ENCODE measurements at regions not wholly inside any gene's neighbourhood (a gene's known extent, or its start where the extent isn't known, plus 50 kb on each side); places are given as distances from the start of the nearest gene placed in this dataset.

DNA sequence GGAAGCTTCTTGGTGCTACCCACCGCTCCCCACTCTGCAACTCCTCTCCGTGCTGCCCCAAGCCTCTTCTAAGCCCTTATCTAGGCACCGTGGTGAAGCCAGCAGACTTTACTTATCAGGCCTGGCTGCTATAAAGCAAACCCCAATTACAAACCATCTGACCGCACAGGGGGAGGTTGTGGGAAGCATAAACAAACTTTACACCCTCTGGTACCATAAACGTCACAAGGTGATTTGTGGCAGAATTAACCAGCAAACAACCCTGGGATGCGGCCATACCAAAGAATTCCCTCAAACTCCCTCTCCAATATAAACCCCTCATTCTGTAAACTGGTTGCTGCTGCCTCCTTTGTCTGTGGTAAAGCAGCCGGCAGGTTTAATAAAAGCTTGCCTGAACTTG lies 55.2 kb downstream of the MAGEC2 start:
- Histone ChIP-seq H3K9me3 (ENCODE audit: control insufficient read depth, insufficient read depth, low read depth, low read length) (no peaks in the 10 kb centered on the region), H3K4me3 (ENCODE audit: low read depth in 2 of 2, low read length in 2 of 2) (no peak overlapping the region), H3K27me3 (ENCODE audit: control insufficient read depth, insufficient read depth, low read length) (no peaks in the 10 kb centered on the region), H3K27ac (ENCODE audit: low read length) (no peak overlapping the region), H3K36me3 (ENCODE audit: control insufficient read depth, insufficient read depth, low read length) (no peaks in the 10 kb centered on the region), H3K4me1 (ENCODE audit: control insufficient read depth, insufficient read depth, low read length) (no peaks in the 10 kb centered on the region)
- no peak for DNase-seq (ENCODE audit: low read depth, low spot score)
- ChIA-PET POLR2A (no interaction called here), CTCF (no interaction called here)
- intact Hi-C loops (cut with micrococcal nuclease; ENCODE audit: unreplicated experiment) = no loop called here
- TF ChIP-seq, protein P1, sequence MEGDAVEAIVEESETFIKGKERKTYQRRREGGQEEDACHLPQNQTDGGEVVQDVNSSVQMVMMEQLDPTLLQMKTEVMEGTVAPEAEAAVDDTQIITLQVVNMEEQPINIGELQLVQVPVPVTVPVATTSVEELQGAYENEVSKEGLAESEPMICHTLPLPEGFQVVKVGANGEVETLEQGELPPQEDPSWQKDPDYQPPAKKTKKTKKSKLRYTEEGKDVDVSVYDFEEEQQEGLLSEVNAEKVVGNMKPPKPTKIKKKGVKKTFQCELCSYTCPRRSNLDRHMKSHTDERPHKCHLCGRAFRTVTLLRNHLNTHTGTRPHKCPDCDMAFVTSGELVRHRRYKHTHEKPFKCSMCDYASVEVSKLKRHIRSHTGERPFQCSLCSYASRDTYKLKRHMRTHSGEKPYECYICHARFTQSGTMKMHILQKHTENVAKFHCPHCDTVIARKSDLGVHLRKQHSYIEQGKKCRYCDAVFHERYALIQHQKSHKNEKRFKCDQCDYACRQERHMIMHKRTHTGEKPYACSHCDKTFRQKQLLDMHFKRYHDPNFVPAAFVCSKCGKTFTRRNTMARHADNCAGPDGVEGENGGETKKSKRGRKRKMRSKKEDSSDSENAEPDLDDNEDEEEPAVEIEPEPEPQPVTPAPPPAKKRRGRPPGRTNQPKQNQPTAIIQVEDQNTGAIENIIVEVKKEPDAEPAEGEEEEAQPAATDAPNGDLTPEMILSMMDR (IDR thresholded peaks at IDR 0.05) = no peak
- TF ChIP-seq POLR2AphosphoS5 (IDR thresholded peaks at IDR 0.05; ENCODE audit: low read depth, low read length) = no peak
- no peak for TF ChIP-seq TCF7L2 (IDR thresholded peaks at IDR 0.05; ENCODE audit: low read depth, low read length)
- TF ChIP-seq REST (IDR thresholded peaks at IDR 0.05; ENCODE audit: insufficient read depth in 1 of 2, low read depth in 2 of 2, low read length in 1 of 2) = no peak
- TF ChIP-seq SIN3A (IDR thresholded peaks at IDR 0.05; ENCODE audit: borderline replicate concordance, insufficient read depth, low read depth, low read length) = no peak
- BruUV-seq (replicated peaks) = no TSS peak
- ATAC-seq = no peak
- in situ Hi-C loops (cut with HindIII; ENCODE audit: low pct_unique_long_range_greater_than_20kb, low sequenced_read_pairs) = no loop called here

DNA sequence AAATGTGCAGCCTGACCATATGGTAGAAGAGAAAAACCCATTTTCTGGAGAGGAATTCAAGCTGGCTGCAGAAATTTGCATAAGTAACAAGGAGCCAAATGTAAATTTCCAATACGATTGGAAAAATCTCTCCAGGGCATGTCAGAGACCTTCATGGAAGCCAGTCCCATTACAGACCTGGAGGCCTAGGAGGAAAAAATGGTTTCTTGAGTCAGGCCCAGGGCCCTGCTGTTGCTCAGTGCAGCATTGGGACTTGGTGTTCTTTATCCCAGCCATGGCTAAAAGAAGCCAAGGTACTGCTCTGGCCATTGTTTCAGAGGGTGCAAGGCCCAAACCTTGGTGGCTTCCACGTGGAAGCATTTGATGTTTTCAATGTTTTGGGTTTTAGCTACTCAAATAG lies 70.6 kb downstream of the MAGEC2 start:
- intact Hi-C loops (cut with micrococcal nuclease; ENCODE audit: unreplicated experiment) (no loop called here), in situ Hi-C loops (cut with HindIII; ENCODE audit: low pct_unique_long_range_greater_than_20kb, low sequenced_read_pairs) (no loop called here)
- H3K4me3 ChIP-seq (ENCODE audit: low read depth in 2 of 2, low read length in 2 of 2) = no peak overlapping the region
- 0 out of 2 replicates have a peak, but pooled peaks cover 3% of the 10 kb centered on the region for H3K9me3 ChIP-seq (ENCODE audit: control insufficient read depth, insufficient read depth, low read depth, low read length)
- H3K27ac ChIP-seq (ENCODE audit: low read length) = no peak overlapping the region
- no peak for ATAC-seq
- no peaks in the 10 kb centered on the region for H3K4me1 ChIP-seq (ENCODE audit: control insufficient read depth, insufficient read depth, low read length)
- POLR2A ChIA-PET = no interaction called here
- no TSS peak for BruUV-seq (replicated peaks)
- no peak for TF ChIP-seq REST (IDR thresholded peaks at IDR 0.05; ENCODE audit: insufficient read depth in 1 of 2, low read depth in 2 of 2, low read length in 1 of 2)
- TF ChIP-seq, protein P1 (IDR thresholded peaks at IDR 0.05) = no peak
- no peak for TF ChIP-seq POLR2AphosphoS5 (IDR thresholded peaks at IDR 0.05; ENCODE audit: low read depth, low read length)
- no peak for TF ChIP-seq TCF7L2 (IDR thresholded peaks at IDR 0.05; ENCODE audit: low read depth, low read length)
- no peak for TF ChIP-seq SIN3A (IDR thresholded peaks at IDR 0.05; ENCODE audit: borderline replicate concordance, insufficient read depth, low read depth, low read length)
- CTCF ChIA-PET = no interaction called here
- H3K36me3 ChIP-seq (ENCODE audit: control insufficient read depth, insufficient read depth, low read length) = no peaks in the 10 kb centered on the region
- no peak for DNase-seq (ENCODE audit: low read depth, low spot score)
- no peaks in the 10 kb centered on the region for H3K27me3 ChIP-seq (ENCODE audit: control insufficient read depth, insufficient read depth, low read length)

Data from Panc1 (cell line).